WTC11 (cell line): ENCODE measurements at regions not wholly inside any gene's neighbourhood (a gene's known extent, or its start where the extent isn't known, plus 50 kb on each side); places are given as distances from the start of the nearest gene placed in this dataset.

Experiments used
- ATAC-seq: fragments of 200-7000 bp; cut with Tn5 transposase; 2 replicates; pipeline ENCODE4 v1.10.0; 2021; ENCODE audit warnings: mild to moderate bottlenecking, moderate library complexity
- CTCF ChIA-PET: fragments of 300-600 bp; sonication (Branson Sonifier 250); formaldehyde crosslinking; loops from one replicate; lab custom pipeline; 2021; ENCODE audit warnings: antibody characterized with exemption; lab: Charles Lee
- POLR2A ChIA-PET: fragments of 350-600 bp; sonication (Branson Sonifier 250); formaldehyde crosslinking; loops from one replicate; lab custom pipeline; 2021; ENCODE audit warnings: antibody characterized with exemption; lab: Charles Lee
- DNase-seq: peaks from one replicate; pipeline ENCODE4 v3.0.0; 2021; ENCODE audit warnings: low spot score
- H3K27ac Mint-ChIP-seq: 2 replicates; pipeline ENCODE4 v1.8.0; 2021; ENCODE audit warnings: mixed read lengths
- H3K27me3 Mint-ChIP-seq: 2 replicates; pipeline ENCODE4 v1.8.0; 2021; ENCODE audit warnings: low read depth, mild to moderate bottlenecking, moderate library complexity, mixed read lengths
- H3K36me3 Mint-ChIP-seq: 2 replicates; pipeline ENCODE4 v1.8.0; 2021; ENCODE audit warnings: mixed read lengths
- H3K4me1 Mint-ChIP-seq: 2 replicates; pipeline ENCODE4 v1.8.0; 2022; ENCODE audit warnings: mixed read lengths
- H3K4me3 Mint-ChIP-seq: 2 replicates; pipeline ENCODE4 v1.8.0; 2021; ENCODE audit warnings: mild to moderate bottlenecking, moderate library complexity, mixed read lengths
- H3K9me3 Mint-ChIP-seq: 2 replicates; pipeline ENCODE4 v1.8.0; 2021; ENCODE audit warnings: mixed read lengths
- FOXK1 ChIP-seq: sonication (generic); formaldehyde crosslinking; IDR thresholded peaks from 2 replicates; pipeline ENCODE4 v1.8.0; 2022; ENCODE audit warnings: mild to moderate bottlenecking, moderate library complexity, missing genetic modification reagents
- GABPB1 ChIP-seq: sonication (generic); formaldehyde crosslinking; IDR thresholded peaks from 2 replicates; pipeline ENCODE4 v1.8.1; 2023; ENCODE audit warnings: mild to moderate bottlenecking, missing genetic modification reagents
- JAZF1 ChIP-seq: fragments of 250-450 bp; sonication (Bioruptor Pico); IDR thresholded peaks from 2 replicates; pipeline ENCODE4 v1.9.0; 2021; ENCODE audit warnings: moderate library complexity, mild to moderate bottlenecking, inconsistent platforms
- NFYB ChIP-seq: sonication (generic); formaldehyde crosslinking; conservative IDR thresholded peaks from 2 replicates; pipeline ENCODE4 v1.8.0; 2022; ENCODE audit warnings: low read depth, missing genetic modification reagents
- NR1H2 ChIP-seq: sonication (generic); formaldehyde crosslinking; IDR thresholded peaks from 2 replicates; pipeline ENCODE4 v1.9.0; 2021; ENCODE audit warnings: mild to moderate bottlenecking, moderate library complexity, missing genetic modification reagents
- OVOL2 ChIP-seq: fragments of 250-450 bp; sonication (Bioruptor Pico); IDR thresholded peaks from 2 replicates; pipeline ENCODE4 v1.9.0; 2021; ENCODE audit warnings: mild to moderate bottlenecking, borderline replicate concordance
- PRDM15 ChIP-seq: sonication (generic); formaldehyde crosslinking; IDR thresholded peaks from 2 replicates; pipeline ENCODE4 v1.8.0; 2022; ENCODE audit warnings: missing genetic modification reagents
- ZNF263 ChIP-seq: sonication (generic); formaldehyde crosslinking; IDR thresholded peaks from 2 replicates; pipeline ENCODE4 v1.8.1; 2022; ENCODE audit warnings: low read depth, mild to moderate bottlenecking, moderate library complexity, missing genetic modification reagents
- ZNF317 ChIP-seq: sonication (generic); formaldehyde crosslinking; IDR thresholded peaks from 2 replicates; pipeline ENCODE4 v1.8.1; 2023; ENCODE audit warnings: low read depth, mild to moderate bottlenecking, moderate library complexity, missing genetic modification reagents, borderline replicate concordance
- ZNF396 ChIP-seq: fragments of 250-450 bp; sonication (Bioruptor Pico); IDR thresholded peaks from 2 replicates; pipeline ENCODE4 v1.8.0; 2021; ENCODE audit warnings: mild to moderate bottlenecking, moderate library complexity, borderline replicate concordance
- ZNF671 ChIP-seq: fragments of 250-450 bp; sonication (Bioruptor Pico); IDR thresholded peaks from 2 replicates; pipeline ENCODE4 v1.8.0; 2021; ENCODE audit warnings: mild to moderate bottlenecking
- TF ChIP-seq, protein P1 (sequence below): sonication (generic); formaldehyde crosslinking; IDR thresholded peaks from 2 replicates; pipeline ENCODE4 v1.8.1; 2022; ENCODE audit warnings: low read depth, mild to moderate bottlenecking, moderate library complexity, missing genetic modification reagents, borderline replicate concordance
- TF ChIP-seq, protein P2 (sequence below): fragments of 250-450 bp; sonication (Bioruptor Pico); IDR thresholded peaks from 2 replicates; pipeline ENCODE4 v1.8.0; 2021; ENCODE audit warnings: mild to moderate bottlenecking
- TF ChIP-seq, protein P3 (sequence below): fragments of 250-450 bp; sonication (Bioruptor Pico); conservative IDR thresholded peaks from 2 replicates; pipeline ENCODE4 v1.9.0; 2021; ENCODE audit warnings: mild to moderate bottlenecking
- TF ChIP-seq, protein P4 (sequence below): fragments of 250-450 bp; sonication (Bioruptor Pico); IDR thresholded peaks from 2 replicates; pipeline ENCODE4 v1.9.0; 2021; ENCODE audit warnings: mild to moderate bottlenecking
- TF ChIP-seq, protein P5 (sequence below): fragments of 250-450 bp; sonication (Bioruptor Pico); IDR thresholded peaks from 2 replicates; pipeline ENCODE4 v2.1.2; 2022; ENCODE audit warnings: mild to moderate bottlenecking, moderate library complexity

DNA sequence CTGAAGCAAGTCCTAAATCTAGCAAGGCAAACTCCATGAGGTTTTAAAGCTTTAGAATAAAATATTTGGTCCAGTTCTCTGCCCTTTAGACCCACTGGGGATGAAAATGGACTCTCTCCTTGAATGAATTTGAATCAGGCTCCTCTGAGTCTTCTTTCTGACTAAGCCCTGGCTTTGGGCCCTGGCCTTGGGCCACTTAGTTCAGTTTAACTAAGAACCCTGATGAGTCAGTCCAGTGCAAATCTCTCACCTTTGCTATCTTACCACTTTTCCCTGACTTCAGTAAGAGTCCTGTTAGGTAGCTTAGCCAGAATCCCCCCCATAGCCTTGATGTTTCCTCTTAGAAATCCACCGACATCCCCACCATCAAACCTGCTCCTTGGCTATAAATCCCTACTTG, 427.5 kb downstream of the SNAPC1 start (continued):
- TF ChIP-seq, protein P1, sequence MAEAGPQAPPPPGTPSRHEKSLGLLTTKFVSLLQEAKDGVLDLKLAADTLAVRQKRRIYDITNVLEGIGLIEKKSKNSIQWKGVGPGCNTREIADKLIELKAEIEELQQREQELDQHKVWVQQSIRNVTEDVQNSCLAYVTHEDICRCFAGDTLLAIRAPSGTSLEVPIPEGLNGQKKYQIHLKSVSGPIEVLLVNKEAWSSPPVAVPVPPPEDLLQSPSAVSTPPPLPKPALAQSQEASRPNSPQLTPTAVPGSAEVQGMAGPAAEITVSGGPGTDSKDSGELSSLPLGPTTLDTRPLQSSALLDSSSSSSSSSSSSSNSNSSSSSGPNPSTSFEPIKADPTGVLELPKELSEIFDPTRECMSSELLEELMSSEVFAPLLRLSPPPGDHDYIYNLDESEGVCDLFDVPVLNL (CRISPR knock-in tag) = no peak
- TF ChIP-seq, protein P2, sequence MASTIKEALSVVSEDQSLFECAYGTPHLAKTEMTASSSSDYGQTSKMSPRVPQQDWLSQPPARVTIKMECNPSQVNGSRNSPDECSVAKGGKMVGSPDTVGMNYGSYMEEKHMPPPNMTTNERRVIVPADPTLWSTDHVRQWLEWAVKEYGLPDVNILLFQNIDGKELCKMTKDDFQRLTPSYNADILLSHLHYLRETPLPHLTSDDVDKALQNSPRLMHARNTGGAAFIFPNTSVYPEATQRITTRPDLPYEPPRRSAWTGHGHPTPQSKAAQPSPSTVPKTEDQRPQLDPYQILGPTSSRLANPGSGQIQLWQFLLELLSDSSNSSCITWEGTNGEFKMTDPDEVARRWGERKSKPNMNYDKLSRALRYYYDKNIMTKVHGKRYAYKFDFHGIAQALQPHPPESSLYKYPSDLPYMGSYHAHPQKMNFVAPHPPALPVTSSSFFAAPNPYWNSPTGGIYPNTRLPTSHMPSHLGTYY (CRISPR knock-in tag) = no peak
- TF ChIP-seq, protein P3, sequence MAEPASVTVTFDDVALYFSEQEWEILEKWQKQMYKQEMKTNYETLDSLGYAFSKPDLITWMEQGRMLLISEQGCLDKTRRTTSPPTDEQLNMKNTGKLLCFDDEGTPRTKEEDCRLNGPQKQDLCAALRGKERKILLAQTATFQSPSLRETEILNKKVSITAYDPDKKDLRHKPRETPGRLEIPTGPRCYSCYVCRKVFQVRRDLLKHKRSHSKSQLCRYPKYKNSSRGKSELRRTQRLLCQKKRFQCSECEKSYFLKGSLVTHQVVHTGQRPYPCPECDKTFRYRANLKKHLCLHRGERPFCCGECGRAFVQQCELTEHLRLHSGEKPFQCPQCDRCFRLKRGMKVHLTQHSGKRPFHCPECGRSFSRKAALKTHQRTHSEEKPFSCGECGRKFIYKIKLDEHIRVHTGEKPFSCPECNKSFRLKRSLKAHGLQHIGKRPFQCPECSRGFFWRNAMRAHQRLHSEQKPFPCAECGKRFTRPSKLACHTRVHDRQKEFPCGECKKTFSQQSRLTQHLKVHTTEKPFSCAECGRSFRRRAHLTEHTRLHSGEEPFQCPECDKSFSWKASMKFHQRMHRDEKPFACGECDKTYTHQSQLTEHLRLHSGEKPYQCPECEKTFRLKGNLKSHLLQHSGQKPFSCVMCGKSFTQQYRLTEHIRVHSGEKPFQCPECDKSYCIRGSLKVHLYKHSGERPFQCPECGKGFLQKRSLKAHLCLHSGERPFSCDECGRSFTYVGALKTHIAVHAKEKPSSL (CRISPR knock-in tag) = no peak
- TF ChIP-seq FOXK1 (CRISPR knock-in tag) = no peak
- TF ChIP-seq, all 79 proteins: peak for 0

GRCh38 chr14:62206456-62206855, 444.2 kb downstream of the SNAPC1 start:
- peaks cover 14% of the 10 kb centered on the region for H3K36me3 Mint-ChIP-seq
- ATAC-seq (no peak), DNase-seq (no peak)
- ChIA-PET POLR2A (no interaction called here), CTCF (no interaction called here)
- no peak overlapping the region for H3K27ac Mint-ChIP-seq
- no peak overlapping the region for H3K4me3 Mint-ChIP-seq
- peaks cover 41% of the 10 kb centered on the region for H3K9me3 Mint-ChIP-seq
- no peaks in the 10 kb centered on the region for H3K4me1 Mint-ChIP-seq
- peaks cover 5% of the 10 kb centered on the region for H3K27me3 Mint-ChIP-seq
- no peak for TF ChIP-seq OVOL2 (CRISPR knock-in tag)
- no peak for TF ChIP-seq NFYB (CRISPR knock-in tag)
- TF ChIP-seq, protein P1 (CRISPR knock-in tag) = no peak
- no peak for TF ChIP-seq ZNF263
- TF ChIP-seq, protein P4, sequence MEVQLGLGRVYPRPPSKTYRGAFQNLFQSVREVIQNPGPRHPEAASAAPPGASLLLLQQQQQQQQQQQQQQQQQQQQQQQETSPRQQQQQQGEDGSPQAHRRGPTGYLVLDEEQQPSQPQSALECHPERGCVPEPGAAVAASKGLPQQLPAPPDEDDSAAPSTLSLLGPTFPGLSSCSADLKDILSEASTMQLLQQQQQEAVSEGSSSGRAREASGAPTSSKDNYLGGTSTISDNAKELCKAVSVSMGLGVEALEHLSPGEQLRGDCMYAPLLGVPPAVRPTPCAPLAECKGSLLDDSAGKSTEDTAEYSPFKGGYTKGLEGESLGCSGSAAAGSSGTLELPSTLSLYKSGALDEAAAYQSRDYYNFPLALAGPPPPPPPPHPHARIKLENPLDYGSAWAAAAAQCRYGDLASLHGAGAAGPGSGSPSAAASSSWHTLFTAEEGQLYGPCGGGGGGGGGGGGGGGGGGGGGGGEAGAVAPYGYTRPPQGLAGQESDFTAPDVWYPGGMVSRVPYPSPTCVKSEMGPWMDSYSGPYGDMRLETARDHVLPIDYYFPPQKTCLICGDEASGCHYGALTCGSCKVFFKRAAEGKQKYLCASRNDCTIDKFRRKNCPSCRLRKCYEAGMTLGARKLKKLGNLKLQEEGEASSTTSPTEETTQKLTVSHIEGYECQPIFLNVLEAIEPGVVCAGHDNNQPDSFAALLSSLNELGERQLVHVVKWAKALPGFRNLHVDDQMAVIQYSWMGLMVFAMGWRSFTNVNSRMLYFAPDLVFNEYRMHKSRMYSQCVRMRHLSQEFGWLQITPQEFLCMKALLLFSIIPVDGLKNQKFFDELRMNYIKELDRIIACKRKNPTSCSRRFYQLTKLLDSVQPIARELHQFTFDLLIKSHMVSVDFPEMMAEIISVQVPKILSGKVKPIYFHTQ (CRISPR knock-in tag) = no peak
- no peak for TF ChIP-seq PRDM15 (CRISPR knock-in tag)
- TF ChIP-seq ZNF396 (CRISPR knock-in tag) = no peak
- TF ChIP-seq, protein P3 (CRISPR knock-in tag) = no peak
- TF ChIP-seq, protein P5, sequence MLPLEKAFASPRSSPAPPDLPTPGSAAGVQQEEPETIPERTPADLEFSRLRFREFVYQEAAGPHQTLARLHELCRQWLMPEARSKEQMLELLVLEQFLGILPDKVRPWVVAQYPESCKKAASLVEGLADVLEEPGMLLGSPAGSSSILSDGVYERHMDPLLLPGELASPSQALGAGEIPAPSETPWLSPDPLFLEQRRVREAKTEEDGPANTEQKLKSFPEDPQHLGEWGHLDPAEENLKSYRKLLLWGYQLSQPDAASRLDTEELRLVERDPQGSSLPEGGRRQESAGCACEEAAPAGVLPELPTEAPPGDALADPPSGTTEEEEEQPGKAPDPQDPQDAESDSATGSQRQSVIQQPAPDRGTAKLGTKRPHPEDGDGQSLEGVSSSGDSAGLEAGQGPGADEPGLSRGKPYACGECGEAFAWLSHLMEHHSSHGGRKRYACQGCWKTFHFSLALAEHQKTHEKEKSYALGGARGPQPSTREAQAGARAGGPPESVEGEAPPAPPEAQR (CRISPR knock-in tag) = no peak
- TF ChIP-seq GABPB1 (CRISPR knock-in tag) = no peak
- TF ChIP-seq JAZF1 (CRISPR knock-in tag) = no peak
- no peak for TF ChIP-seq NR1H2 (CRISPR knock-in tag)
- TF ChIP-seq ZNF671 (CRISPR knock-in tag) = no peak
- TF ChIP-seq ZNF317 (CRISPR knock-in tag) = no peak
